ENCODE measurements at regions not wholly inside any gene's neighbourhood (a gene's known extent, or its start where the extent isn't known, plus 50 kb on each side); places are given as distances from the start of the nearest gene placed in this dataset.
"Not testable (repeated sequence)": the region's sequence is repeated elsewhere in the genome, so short reads cannot be mapped to it uniquely, and the experiment has no call there.

DNA sequence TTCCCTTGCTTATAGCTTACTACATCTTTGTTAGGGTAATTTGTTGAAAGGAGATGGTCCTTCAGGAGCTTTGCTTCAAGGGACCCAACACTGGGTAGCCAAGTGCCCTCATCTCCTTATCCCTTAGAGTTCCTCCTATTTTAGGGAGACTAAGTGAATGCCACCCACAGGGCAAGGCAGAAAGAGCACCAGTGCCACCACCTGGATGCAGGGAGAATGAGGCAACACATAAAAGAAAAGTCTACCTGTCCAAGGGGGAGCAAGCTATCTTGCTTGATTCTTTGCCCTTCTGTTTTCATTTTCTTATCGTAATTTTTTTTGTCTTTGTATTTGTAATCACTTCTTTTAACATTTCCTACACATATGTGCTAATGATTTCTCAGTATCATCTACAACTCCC lies 205.5 kb downstream of the NPR3 start:
- TF ChIP-seq, protein P1, sequence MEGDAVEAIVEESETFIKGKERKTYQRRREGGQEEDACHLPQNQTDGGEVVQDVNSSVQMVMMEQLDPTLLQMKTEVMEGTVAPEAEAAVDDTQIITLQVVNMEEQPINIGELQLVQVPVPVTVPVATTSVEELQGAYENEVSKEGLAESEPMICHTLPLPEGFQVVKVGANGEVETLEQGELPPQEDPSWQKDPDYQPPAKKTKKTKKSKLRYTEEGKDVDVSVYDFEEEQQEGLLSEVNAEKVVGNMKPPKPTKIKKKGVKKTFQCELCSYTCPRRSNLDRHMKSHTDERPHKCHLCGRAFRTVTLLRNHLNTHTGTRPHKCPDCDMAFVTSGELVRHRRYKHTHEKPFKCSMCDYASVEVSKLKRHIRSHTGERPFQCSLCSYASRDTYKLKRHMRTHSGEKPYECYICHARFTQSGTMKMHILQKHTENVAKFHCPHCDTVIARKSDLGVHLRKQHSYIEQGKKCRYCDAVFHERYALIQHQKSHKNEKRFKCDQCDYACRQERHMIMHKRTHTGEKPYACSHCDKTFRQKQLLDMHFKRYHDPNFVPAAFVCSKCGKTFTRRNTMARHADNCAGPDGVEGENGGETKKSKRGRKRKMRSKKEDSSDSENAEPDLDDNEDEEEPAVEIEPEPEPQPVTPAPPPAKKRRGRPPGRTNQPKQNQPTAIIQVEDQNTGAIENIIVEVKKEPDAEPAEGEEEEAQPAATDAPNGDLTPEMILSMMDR (IDR thresholded peaks at IDR 0.05; ENCODE audit: low read depth, low read length), result 0 out of 2 replicates have a peak, but pooled peaks have one; percentile 24
- H3K4me3 ChIP-seq (ENCODE audit: low read depth, low read length), result no peak overlapping the region

DNA sequence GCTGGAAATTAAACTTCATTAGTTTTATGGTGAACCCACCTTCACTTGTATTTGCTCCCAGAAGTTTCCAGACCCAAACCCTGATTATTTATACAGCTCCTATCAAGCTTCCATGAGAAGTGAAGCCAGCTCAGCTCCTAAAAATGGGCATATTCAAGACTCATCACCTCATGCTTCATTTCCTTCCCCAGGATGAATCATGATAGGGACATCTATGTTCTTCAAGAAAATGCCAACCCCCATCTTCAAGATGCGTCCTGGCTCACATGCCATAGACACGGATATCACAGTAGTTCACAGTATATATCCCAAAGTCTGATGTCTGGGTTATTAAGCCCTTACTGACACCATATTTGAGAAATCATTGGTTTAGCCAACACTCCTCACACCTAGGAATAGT lies 217.6 kb downstream of the NPR3 start:
- H3K4me3 ChIP-seq (ENCODE audit: low read depth, low read length), result no peak overlapping the region
- TF ChIP-seq, protein P1 (IDR thresholded peaks at IDR 0.05; ENCODE audit: low read depth, low read length), result no peak

DNA sequence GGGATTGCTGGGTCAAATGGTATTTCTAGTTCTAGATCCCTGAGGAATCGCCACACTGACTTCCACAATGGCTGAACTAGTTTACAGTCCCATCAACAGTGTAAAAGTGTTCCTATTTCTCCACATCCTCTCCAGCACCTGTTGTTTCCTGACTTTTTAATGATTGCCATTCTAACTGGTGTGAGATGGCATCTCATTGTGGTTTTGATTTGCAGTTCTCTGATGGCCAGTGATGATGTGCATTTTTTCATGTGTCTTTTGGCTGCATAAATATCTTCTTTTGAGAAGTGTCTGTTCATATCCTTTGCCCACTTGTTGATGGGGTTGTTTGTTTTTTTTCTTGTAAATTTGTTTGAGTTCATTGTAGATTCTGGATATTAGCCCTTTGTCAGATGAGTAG lies 220.3 kb downstream of the NPR3 start:
- H3K4me3 ChIP-seq (ENCODE audit: low read depth, low read length), result not testable (repeated sequence)

DNA sequence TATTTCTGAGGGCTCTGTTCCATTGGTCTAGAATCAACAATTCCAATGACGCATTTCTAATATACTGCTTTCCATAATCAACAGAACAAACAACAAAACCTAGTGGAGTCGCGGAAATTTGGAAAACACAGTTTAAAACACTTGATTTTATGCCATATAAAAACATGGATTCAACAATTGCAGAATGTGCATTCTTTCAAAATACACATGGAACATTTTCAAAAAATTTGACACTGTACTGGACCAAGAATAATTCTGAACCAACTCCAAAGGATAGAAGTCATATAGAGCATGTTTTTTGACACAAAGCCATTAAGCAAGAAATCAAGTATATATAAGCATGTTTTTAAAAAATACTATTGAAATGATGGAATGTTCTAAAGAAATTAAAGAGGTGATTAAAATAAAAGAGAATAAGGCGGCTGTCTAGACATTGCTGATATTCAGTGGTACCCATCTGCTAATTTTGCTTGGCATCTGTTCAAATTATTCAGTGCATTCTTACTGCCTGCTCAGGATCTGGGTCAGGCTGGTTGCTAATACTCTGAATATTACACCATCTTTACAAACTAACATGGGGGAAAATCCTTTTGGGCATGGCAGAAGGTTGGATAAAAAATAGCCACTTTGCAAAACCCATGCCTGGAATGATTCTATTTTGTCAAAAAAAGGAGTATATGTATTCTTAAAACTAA lies 221.3 kb downstream of the NPR3 start:
- TF ChIP-seq, protein P1 (IDR thresholded peaks at IDR 0.05; ENCODE audit: low read depth, low read length), result no peak
- H3K4me3 ChIP-seq (ENCODE audit: low read depth, low read length), result no peak overlapping the region

DNA sequence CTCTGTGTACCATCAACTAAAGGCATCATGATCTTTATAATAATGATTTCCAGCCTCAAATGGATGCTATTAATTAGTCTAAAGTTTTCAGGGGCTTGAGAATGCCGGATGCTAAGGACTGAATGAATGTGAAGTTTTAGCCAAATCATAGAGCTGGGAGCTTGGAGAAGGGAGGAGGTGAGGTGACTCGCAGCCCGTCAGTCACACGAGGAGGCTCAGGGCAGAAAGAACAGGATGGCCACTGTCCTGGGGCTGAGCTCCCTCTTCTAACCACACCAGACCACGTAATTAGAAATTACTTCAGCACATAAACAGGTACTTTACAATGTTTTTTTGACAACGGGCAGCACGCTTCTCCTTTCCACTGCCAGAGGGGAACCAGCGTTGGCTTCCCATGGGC lies 222.6 kb downstream of the NPR3 start:
- H3K4me3 ChIP-seq (ENCODE audit: low read depth, low read length), result no peak overlapping the region
- TF ChIP-seq, protein P1 (IDR thresholded peaks at IDR 0.05; ENCODE audit: low read depth, low read length), result no peak

DNA sequence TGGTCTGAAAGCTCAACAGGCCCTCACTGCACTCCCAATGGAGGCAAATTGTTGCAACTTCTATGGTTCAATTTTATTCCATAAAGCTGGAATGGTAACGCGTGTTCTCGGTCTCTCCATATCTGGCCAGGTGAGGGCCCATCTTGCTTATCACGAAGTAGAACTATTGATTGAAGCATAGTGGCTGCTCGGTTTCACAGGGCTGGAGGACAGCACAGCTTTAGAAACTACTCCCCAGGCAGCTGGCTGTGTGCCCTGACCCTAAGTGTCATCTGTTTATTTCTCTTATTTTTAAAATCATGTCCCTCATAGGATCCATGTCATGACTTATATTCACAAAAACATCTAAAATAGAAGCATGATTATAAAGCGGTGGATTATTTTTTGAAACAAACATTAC lies 223.4 kb downstream of the NPR3 start:
- H3K4me3 ChIP-seq (ENCODE audit: low read depth, low read length), result no peak overlapping the region
- TF ChIP-seq, protein P1 (IDR thresholded peaks at IDR 0.05; ENCODE audit: low read depth, low read length), result no peak

DNA sequence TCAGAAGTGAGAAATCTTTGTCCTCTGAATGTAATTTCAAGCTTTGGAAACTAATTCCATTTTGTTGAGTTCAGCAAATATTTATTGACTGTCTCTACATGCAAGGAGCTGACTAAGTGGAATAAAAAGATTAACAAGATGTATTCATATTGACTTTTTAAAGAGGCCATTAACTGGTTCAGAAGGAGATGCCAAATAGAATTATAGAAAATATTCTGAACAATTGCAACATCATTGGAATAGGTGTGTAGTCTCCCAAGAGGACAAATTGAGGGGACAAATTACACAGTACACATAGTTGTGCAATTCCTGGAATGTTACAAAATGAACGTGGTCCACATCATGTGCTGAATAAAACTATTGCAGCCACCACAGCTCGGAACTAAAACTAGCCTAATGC lies 224.2 kb downstream of the NPR3 start:
- TF ChIP-seq, protein P1 (IDR thresholded peaks at IDR 0.05; ENCODE audit: low read depth, low read length), result no peak
- no peak overlapping the region for H3K4me3 ChIP-seq (ENCODE audit: low read depth, low read length)

DNA sequence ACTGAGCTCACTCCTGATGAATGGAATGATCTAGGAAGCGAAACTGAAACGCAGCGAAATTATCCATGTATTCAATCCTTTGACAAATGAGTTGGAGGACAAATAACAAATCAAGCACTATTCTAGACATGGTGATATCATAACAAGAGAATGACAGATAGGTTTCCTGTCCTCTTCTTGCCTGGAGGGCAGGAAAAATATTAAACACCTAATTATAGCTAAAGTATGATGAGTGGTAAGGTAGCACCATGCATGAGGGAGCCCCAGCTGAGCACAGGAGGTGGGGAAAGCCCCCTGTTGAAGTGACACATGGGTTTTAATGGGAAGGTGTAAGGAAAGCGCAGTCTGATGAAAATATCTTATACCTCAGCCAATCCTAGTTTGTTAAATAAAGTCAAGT lies 225.2 kb downstream of the NPR3 start:
- TF ChIP-seq, protein P1 (IDR thresholded peaks at IDR 0.05; ENCODE audit: low read depth, low read length), result no peak
- no peak overlapping the region for H3K4me3 ChIP-seq (ENCODE audit: low read depth, low read length)
